Hematopoietic multipotent progenitor cell (in vitro differentiated cells): ENCODE measurements at regions not wholly inside any gene's neighbourhood (a gene's known extent, or its start where the extent isn't known, plus 50 kb on each side); places are given as distances from the start of the nearest gene placed in this dataset.

Experiments used
- DNase-seq, 3 donors: peaks; one replicate each; pipeline ENCODE4 v3.0.0-alpha.2; 2011 to 2015; ENCODE audit warnings: low read depth in 2 of 3, low spot score in 2 of 3

GRCh38 chr19:27901078-27901477 lies 1311.9 kb downstream of the UQCRFS1 start:
- no peak for DNase-seq

GRCh38 chr19:27896091-27896490 lies 1316.9 kb downstream of the UQCRFS1 start:
- no peak for DNase-seq

DNA sequence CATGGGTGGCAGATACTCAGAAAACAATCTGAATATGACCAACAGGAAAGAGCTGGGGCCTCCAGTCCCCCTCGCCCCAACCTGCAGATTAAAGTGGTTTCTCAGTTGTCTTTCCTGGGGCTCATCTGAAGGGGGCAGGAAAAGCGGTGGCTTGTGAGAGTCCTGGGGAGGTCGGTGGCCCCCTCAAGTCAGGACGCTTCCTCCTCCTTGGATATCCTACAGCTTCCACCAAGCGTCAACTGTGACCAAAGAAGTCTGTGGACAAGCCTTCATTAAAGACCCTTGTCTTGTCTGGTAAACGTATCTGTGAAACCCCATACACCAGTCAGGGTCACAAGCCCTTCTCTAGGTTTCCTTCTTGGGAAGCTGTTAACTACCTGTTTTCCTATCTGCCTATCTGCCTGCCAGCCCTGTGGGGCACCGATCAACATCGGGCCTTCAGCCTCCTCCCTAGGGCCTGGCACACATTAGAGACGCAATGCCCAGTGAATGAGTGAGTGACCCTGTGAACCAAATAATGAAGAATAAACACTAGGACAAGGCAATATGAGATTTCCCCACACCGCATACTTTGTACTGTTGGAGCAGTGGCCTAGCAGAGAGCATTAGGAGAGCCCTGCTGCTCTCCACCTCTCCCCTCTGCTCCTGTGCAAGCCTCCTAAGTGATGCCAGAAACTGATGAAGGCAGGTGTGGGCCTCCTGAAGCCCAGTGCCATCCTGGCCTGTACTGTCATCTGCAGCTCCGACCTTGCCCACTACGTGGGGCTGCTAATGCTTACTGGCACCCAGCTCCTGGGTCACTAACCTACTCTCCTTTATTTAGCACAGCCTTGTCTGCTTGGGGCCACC lies 1317.8 kb downstream of the UQCRFS1 start:
- no peak for DNase-seq

- DNase-seq: no peak
These were observed 1320.5 kb downstream of the UQCRFS1 start for GRCh38 chr19:27892500-27892899.

DNA sequence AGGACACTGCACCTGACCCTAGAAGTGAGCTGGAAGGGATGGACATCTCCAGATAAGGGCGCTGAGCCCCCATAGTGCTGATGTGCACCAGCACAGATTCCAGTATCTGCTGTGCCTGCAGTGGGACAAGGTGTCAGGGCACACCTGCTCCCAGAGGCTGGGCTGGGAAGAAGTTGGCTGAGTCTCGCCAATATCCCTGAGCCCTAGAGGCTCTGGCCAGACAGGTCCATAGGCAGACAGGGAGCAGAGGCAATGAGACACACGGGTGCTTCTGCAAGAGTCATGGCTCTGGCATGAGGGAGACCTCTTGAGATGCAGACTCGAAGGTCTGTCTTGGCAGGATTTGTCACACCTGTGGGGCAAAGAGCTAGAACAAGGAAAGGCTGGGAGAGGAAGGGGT lies 1321.5 kb downstream of the UQCRFS1 start:
- no peak for DNase-seq

- no peak for DNase-seq
These were observed 1322.3 kb downstream of the UQCRFS1 start for GRCh38 chr19:27890696-27891095.

- DNase-seq: no peak
These were observed 1322.7 kb downstream of the UQCRFS1 start for GRCh38 chr19:27890206-27890605.

DNA sequence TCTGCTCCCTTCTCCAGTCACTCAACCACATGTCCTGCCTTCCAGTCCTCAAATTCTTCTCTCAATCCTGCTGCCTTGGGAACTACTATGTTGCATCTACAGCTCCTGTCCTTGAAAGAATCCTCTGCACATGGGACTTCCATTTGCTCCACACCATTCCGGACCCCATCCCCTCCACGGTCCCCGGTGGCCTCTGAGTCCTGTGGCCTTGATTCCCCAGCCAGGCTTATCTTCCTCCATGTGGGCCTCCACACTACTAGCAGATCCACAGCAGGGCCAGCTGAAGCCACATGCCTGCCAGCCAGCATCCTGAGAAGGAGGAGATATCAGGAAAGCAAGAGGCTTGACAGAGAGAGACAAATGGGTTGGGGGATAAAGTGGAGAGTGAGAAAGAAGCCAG lies 1323.8 kb downstream of the UQCRFS1 start:
- no peak for DNase-seq

DNA sequence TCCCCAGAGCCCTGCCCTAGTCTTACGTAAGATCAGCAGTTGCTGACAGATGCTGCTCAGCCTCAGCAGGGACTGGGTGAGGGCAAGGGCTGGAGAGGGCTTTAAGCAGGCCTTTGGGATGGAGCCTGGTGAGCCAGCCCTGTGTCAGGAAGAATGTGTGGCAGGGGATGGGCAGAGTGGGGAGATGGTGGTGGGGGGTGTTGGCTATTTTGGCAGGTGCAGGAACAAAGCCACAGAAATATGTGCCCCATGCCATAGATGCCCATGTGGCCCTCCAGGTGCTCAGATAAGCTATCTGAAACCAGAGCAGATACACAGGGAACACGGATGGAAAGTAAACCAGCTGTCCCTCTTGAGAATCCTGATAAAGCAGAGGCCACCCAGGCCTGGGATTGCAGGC lies 1325.0 kb downstream of the UQCRFS1 start:
- no peak for DNase-seq

- DNase-seq: no peak
These were observed 1327.6 kb downstream of the UQCRFS1 start for GRCh38 chr19:27885359-27885758.

DNA sequence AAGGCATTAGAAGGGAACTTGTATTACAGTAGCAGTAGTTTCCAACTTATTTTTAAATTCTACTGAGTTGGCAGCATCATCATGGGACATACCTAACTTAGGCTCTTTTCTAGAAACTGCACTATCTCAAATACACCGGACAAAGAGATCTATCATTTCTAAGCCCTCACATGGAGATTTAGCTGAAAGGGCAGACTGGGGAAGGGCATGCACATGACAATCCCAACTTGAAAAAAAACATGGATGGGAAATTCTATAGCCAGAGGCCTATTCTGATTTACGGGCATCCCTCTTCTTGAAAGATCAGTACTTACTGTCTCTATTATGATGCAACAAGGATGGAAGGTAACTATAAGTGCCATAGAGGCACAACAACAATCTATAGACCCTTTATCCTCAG lies 1328.6 kb downstream of the UQCRFS1 start:
- no peak for DNase-seq

DNA sequence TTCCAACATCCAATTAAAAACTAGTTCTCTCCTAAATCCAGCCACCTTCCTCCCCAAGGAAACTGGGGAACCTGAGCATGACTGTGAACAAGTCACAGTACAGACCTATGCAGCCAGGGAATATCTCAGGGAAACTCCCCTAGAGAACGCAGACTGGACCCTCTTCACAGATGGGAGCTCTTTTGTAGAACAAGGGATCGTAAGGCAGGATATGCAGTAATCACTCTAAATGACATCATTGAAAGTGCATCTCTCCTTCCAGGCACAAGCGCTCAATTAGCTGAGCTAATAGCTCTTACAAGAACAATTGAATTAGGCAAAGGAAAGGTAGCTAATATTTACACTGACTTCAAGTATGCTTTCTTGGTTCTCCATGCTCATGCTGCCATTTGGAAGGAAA lies 1331.7 kb downstream of the UQCRFS1 start:
- DNase-seq: no peak

GRCh38 chr19:27876976-27877512 lies 1335.9 kb downstream of the UQCRFS1 start:
- DNase-seq: no peak

DNA sequence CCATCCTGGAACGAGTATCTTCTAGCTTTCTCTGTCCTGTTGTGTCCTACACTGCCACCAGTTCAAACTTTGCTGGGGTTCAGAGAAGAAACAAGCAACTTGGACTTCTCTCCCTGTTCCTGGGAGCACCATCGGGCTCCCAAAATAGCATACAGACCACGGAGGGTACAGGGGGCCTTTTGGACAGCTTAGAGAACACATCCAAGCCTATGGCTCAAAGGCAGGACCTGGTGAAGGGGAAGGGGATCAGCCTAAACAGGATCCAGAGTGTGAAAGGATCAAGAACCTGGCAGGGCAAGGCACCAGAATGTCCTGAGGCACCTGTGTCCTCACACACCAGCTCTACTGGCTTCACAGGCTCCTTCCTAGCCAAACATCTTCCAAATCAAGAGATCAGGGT lies 1336.5 kb downstream of the UQCRFS1 start:
- DNase-seq: no peak

GRCh38 chr19:27872370-27872769 lies 1340.6 kb downstream of the UQCRFS1 start:
- no peak for DNase-seq

DNA sequence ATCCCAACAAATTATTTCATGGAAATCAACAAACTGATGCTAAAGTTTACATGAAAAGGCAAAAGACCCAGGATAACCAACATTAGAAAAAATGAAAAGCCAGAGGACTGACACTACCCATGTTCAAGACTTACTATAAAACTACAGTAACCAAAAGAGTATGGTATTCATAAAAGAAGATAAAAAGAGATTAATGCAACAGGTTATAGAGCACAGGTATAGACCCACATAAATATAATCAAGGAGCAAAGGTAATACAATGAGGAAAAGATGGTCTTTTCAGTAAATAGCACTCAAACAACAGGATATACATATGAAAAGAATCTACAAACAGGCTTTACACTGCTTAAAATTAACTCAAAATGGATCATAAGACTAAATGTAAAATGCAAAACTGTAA lies 1342.7 kb downstream of the UQCRFS1 start:
- DNase-seq: no peak

GRCh38 chr19:27868007-27868406 lies 1344.9 kb downstream of the UQCRFS1 start:
- DNase-seq: no peak

- no peak for DNase-seq
These were observed 1346.8 kb downstream of the UQCRFS1 start for GRCh38 chr19:27865927-27866777.

DNA sequence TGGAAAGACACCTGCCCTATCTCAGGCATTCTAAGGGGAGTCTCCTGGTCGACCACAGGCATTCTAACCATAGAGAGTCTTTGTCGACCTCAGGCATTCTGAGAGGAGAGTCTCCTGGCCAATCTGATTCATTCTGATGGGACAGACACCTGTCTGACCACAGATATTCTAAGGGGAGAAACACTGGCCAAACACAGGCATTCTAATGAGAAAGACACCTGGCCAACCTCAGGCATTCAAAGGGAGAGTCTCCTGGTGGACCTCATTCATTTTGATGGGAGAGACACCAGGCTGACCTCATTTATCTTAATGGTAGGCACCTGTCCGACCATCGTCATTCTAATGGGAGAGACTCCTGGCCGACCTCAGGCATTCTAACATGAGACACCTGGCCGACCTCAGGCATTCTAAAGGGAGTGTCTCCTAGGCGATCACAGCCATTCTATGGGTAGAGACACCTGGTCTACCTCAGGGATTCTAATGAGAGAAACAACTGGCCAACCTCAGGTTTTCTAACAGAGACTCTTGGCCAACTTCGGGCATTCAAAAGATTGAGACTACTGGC lies 1351.5 kb downstream of the UQCRFS1 start:
- DNase-seq: no peak

DNA sequence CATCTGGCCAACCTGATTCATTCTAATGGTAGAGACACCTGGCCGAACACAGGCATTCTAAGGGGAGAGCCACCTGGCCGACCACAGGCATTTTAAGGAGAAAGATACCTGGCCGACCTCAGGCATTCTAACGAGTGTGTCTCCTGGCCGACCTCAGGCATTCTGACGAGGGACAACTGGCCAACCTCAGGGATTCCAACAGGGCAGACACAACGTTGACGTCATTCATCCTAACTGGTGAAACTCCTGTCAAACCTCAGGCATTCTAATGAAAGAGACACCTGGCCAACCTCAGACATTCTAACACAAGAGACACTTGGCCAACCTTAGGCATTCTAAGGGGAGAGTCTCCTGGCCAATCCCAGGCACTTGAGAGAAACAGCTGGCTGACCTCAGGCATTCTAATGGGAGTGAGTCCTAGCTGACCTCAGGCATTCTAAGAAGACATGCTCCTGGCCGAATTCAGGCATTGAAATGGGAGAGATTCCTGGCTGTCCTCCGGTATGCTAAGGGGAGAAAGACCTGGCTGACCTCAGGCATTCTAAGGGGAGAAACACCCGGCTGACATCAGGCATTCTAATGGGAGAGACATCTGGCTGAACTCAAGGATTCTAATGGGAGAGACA lies 1352.5 kb downstream of the UQCRFS1 start:
- DNase-seq: no peak

DNA sequence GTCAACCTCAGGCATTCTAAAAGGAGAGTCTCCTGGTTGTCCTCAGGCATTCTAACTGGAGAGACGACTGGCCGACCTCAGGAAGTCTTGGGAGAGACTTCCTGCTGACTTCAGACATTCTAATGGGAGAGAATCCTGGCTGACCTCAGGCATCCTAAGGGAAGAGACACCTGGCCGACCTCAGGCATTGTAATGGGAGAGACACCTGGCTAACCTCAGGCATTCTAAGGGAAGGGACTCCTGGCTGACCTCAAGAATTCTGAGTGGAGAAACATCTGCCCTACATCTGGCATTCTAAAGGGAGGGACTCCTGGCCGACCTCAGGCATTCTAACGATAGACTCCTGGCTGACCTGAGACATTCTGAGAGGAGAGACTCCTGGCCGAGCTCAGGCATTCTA lies 1353.3 kb downstream of the UQCRFS1 start:
- no peak for DNase-seq
